ENCODE measurements at regions not wholly inside any gene's neighbourhood (a gene's known extent, or its start where the extent isn't known, plus 50 kb on each side); places are given as distances from the start of the nearest gene placed in this dataset.

GRCh38 chr22:35189559-35189958, 67.7 kb upstream of the HMGXB4 start:
- TF ChIP-seq CTCF (IDR thresholded peaks at IDR 0.05): no peak
- Mint-ChIP-seq H3K4me3 (no peak overlapping the region), H3K36me3 (ENCODE audit: low read depth) (no peaks in the 10 kb centered on the region), H3K27ac (no peak overlapping the region), H3K4me1 (ENCODE audit: low read depth) (no peaks in the 10 kb centered on the region), H3K27me3 (peaks cover 7% of the 10 kb centered on the region), H3K9me3 (peaks cover 2% of the 10 kb centered on the region)
- no peak for ATAC-seq (ENCODE audit: poor library complexity)
- Histone ChIP-seq H3K4me3 (ENCODE audit: low read length) (no peak overlapping the region), H3K4me1 (ENCODE audit: insufficient read depth, low read length) (no peaks in the 10 kb centered on the region), H3K27ac (ENCODE audit: low read depth in 1 of 2, low read length in 2 of 2) (no peak overlapping the region), H3K27me3 (ENCODE audit: control insufficient read depth in 1 of 2, insufficient read depth in 2 of 2, low read length in 2 of 2) (no peaks in the 10 kb centered on the region), H3K9me3 (ENCODE audit: control insufficient read depth in 1 of 2, insufficient read depth in 1 of 2, low read length in 2 of 2) (peaks cover 13 to 15% of the 10 kb centered on the region in 2 experiments), H3K36me3 (ENCODE audit: insufficient read depth, low read length) (no peaks in the 10 kb centered on the region)
- ChIA-PET CTCF (no interaction called here), POLR2A (no interaction called here)
- no peak for DNase-seq
- intact Hi-C loops (cut with DNase I, micrococcal nuclease): no loop called here

- no peak for TF ChIP-seq CTCF (IDR thresholded peaks at IDR 0.05)
- Histone ChIP-seq H3K9me3 (ENCODE audit: control insufficient read depth in 1 of 2, insufficient read depth in 1 of 2, low read length in 2 of 2) (peaks cover 8 to 13% of the 10 kb centered on the region in 2 experiments), H3K27ac (ENCODE audit: low read depth in 1 of 2, low read length in 2 of 2) (no peak overlapping the region), H3K4me1 (ENCODE audit: insufficient read depth, low read length) (no peaks in the 10 kb centered on the region), H3K4me3 (ENCODE audit: low read length) (no peak overlapping the region), H3K27me3 (ENCODE audit: control insufficient read depth in 1 of 2, insufficient read depth in 2 of 2, low read length in 2 of 2) (no peaks in the 10 kb centered on the region), H3K36me3 (ENCODE audit: insufficient read depth, low read length) (no peaks in the 10 kb centered on the region)
- intact Hi-C loops (cut with DNase I, micrococcal nuclease): no loop called here
- Mint-ChIP-seq H3K36me3 (ENCODE audit: low read depth) (no peaks in the 10 kb centered on the region), H3K9me3 (peaks cover 2% of the 10 kb centered on the region), H3K27me3 (peaks cover 11% of the 10 kb centered on the region), H3K4me3 (no peak overlapping the region), H3K4me1 (ENCODE audit: low read depth) (no peaks in the 10 kb centered on the region), H3K27ac (no peak overlapping the region)
- DNase-seq (no peak), ATAC-seq (ENCODE audit: poor library complexity) (no peak)
- ChIA-PET POLR2A (no interaction called here), CTCF (no interaction called here)
Measured at GRCh38 chr22:35191412-35191811, 65.9 kb upstream of the HMGXB4 start.

GRCh38 chr22:35192129-35192918, 65.0 kb upstream of the HMGXB4 start:
- ChIA-PET CTCF (no interaction called here), POLR2A (no interaction called here)
- TF ChIP-seq CTCF (IDR thresholded peaks at IDR 0.05): no peak
- peaks cover 16% of the 10 kb centered on the region for H3K27me3 Mint-ChIP-seq
- ATAC-seq (ENCODE audit: poor library complexity) (no peak), DNase-seq (no peak)
- Histone ChIP-seq H3K36me3 (ENCODE audit: insufficient read depth, low read length) (no peaks in the 10 kb centered on the region), H3K4me3 (ENCODE audit: low read length) (no peak overlapping the region), H3K27me3 (ENCODE audit: control insufficient read depth in 1 of 2, insufficient read depth in 2 of 2, low read length in 2 of 2) (peaks cover 0 to 6% of the 10 kb centered on the region in 2 experiments), H3K9me3 (ENCODE audit: control insufficient read depth in 1 of 2, insufficient read depth in 1 of 2, low read length in 2 of 2) (peaks cover 8 to 13% of the 10 kb centered on the region in 2 experiments), H3K4me1 (ENCODE audit: insufficient read depth, low read length) (no peaks in the 10 kb centered on the region), H3K27ac (ENCODE audit: low read depth in 1 of 2, low read length in 2 of 2) (no peak overlapping the region)
- H3K4me3 Mint-ChIP-seq: no peak overlapping the region
- no peak overlapping the region for H3K27ac Mint-ChIP-seq
- no peaks in the 10 kb centered on the region for H3K36me3 Mint-ChIP-seq (ENCODE audit: low read depth)
- H3K9me3 Mint-ChIP-seq: peaks cover 2% of the 10 kb centered on the region
- intact Hi-C loops (cut with DNase I, micrococcal nuclease): no loop called here
- no peaks in the 10 kb centered on the region for H3K4me1 Mint-ChIP-seq (ENCODE audit: low read depth)

All from CD4-positive, alpha-beta T cell (primary cell).